IPS-11a (cell line): ENCODE measurements at regions not wholly inside any gene's neighbourhood (a gene's known extent, or its start where the extent isn't known, plus 50 kb on each side); places are given as distances from the start of the nearest gene placed in this dataset.
"Not testable (repeated sequence)": the region's sequence is repeated elsewhere in the genome, so short reads cannot be mapped to it uniquely, and the experiment has no call there.

ENCODE experiments used
- H3K4me3 ChIP-seq: one replicate; pipeline ENCODE4 v1.5.1; 2013; ENCODE audit warnings: low read depth, low read length, control low read depth

- H3K4me3 ChIP-seq, result not testable (repeated sequence)
These were observed 54.1 kb upstream of the RIMS1 start for GRCh38 chr6:71832110-71832764.
